ENCODE measurements at regions not wholly inside any gene's neighbourhood (a gene's known extent, or its start where the extent isn't known, plus 50 kb on each side); places are given as distances from the start of the nearest gene placed in this dataset.

- TF ChIP-seq POLR2AphosphoS5 (IDR thresholded peaks at IDR 0.05) (no peak), EP300 (IDR thresholded peaks at IDR 0.05) (no peak)
Measured at GRCh38 chr10:124300224-124300623, 118.5 kb downstream of the OAT start.

Measured in gastroesophageal sphincter (tissue), 2 donors.